ENCODE measurements at regions not wholly inside any gene's neighbourhood (a gene's known extent, or its start where the extent isn't known, plus 50 kb on each side); places are given as distances from the start of the nearest gene placed in this dataset.

GRCh38 chr20:60559462-60559861 lies 601.2 kb downstream of the CDH26 start:
- H3K4me3 ChIP-seq = no peak overlapping the region
- H3K9me3 ChIP-seq (ENCODE audit: low read depth) = no peaks in the 10 kb centered on the region
- Mint-ChIP-seq H3K27ac (no peak overlapping the region), H3K4me1 (peaks cover 30% of the 10 kb centered on the region), H3K36me3 (no peaks in the 10 kb centered on the region), H3K9me3 (peaks cover 2% of the 10 kb centered on the region), H3K27me3 (ENCODE audit: insufficient read depth, low read depth) (peaks cover 5% of the 10 kb centered on the region), H3K4me3 (no peak overlapping the region)
- no peaks in the 10 kb centered on the region for H4K20me1 ChIP-seq (ENCODE audit: low read depth)
- peak; percentile 78 for DNase-seq (ENCODE audit: low spot score)
- H3K4me2 ChIP-seq = peak overlapping the region; percentile 11
- H3K27me3 ChIP-seq = no peaks in the 10 kb centered on the region
- H2AFZ ChIP-seq (replicated peaks) = no peak overlapping the region
- TF ChIP-seq CTCF (IDR thresholded peaks at IDR 0.05) (no peak), EZH2phosphoT487 (IDR thresholded peaks at IDR 0.05) (no peak), EZH2 (IDR thresholded peaks at IDR 0.05) (no peak)
- no peaks in the 10 kb centered on the region for H3K36me3 ChIP-seq
- H3K9ac ChIP-seq = no peak overlapping the region
- no peak overlapping the region for H3K27ac ChIP-seq
- no peaks in the 10 kb centered on the region for H3K79me2 ChIP-seq (ENCODE audit: low read depth)
- peaks cover 6% of the 10 kb centered on the region for H3F3A ChIP-seq (ENCODE audit: low read depth)
- H3K4me1 ChIP-seq = peaks cover 12% of the 10 kb centered on the region

- Mint-ChIP-seq H3K36me3 (no peaks in the 10 kb centered on the region), H3K4me1 (peaks cover 30% of the 10 kb centered on the region), H3K9me3 (peaks cover 2% of the 10 kb centered on the region), H3K4me3 (peak overlapping the region; percentile 14), H3K27me3 (ENCODE audit: insufficient read depth, low read depth) (peaks cover 5% of the 10 kb centered on the region), H3K27ac (peak overlapping the region; percentile 47)
- no peaks in the 10 kb centered on the region for H4K20me1 ChIP-seq (ENCODE audit: low read depth)
- no peak overlapping the region for H3K4me2 ChIP-seq
- no peaks in the 10 kb centered on the region for H3K79me2 ChIP-seq (ENCODE audit: low read depth)
- H3K9me3 ChIP-seq (ENCODE audit: low read depth) = no peaks in the 10 kb centered on the region
- H3K27ac ChIP-seq = no peak overlapping the region
- H3K27me3 ChIP-seq = no peaks in the 10 kb centered on the region
- no peak for TF ChIP-seq EZH2phosphoT487 (IDR thresholded peaks at IDR 0.05)
- TF ChIP-seq CTCF (IDR thresholded peaks at IDR 0.05) = no peak
- no peak for TF ChIP-seq EZH2 (IDR thresholded peaks at IDR 0.05)
- peaks cover 20% of the 10 kb centered on the region for H3K4me1 ChIP-seq
- peaks cover 6% of the 10 kb centered on the region for H3F3A ChIP-seq (ENCODE audit: low read depth)
- no peak for DNase-seq (ENCODE audit: low spot score)
- no peaks in the 10 kb centered on the region for H3K36me3 ChIP-seq
- H3K9ac ChIP-seq = no peak overlapping the region
- H3K4me3 ChIP-seq = no peak overlapping the region
- no peak overlapping the region for H2AFZ ChIP-seq (replicated peaks)
These were observed 602.8 kb downstream of the CDH26 start for GRCh38 chr20:60561052-60561451.

- H3K27ac Mint-ChIP-seq = no peak overlapping the region
- no peaks in the 10 kb centered on the region for H3K27me3 Mint-ChIP-seq (ENCODE audit: insufficient read depth, low read depth)
- no peaks in the 10 kb centered on the region for H3K36me3 Mint-ChIP-seq
- DNase-seq (ENCODE audit: low spot score) = no peak
- Histone ChIP-seq H3K36me3 (no peaks in the 10 kb centered on the region), H2AFZ (replicated peaks) (no peak overlapping the region), H3K4me1 (peaks cover 11% of the 10 kb centered on the region), H3K27ac (no peak overlapping the region), H3K9ac (no peak overlapping the region), H3K27me3 (no peaks in the 10 kb centered on the region), H3K79me2 (ENCODE audit: low read depth) (no peaks in the 10 kb centered on the region), H3K4me3 (no peak overlapping the region), H3K9me3 (ENCODE audit: low read depth) (no peaks in the 10 kb centered on the region), H4K20me1 (ENCODE audit: low read depth) (no peaks in the 10 kb centered on the region), H3F3A (ENCODE audit: low read depth) (no peaks in the 10 kb centered on the region), H3K4me2 (no peak overlapping the region)
- peaks cover 10% of the 10 kb centered on the region for H3K4me1 Mint-ChIP-seq
- no peak overlapping the region for H3K4me3 Mint-ChIP-seq
- H3K9me3 Mint-ChIP-seq = peaks cover 2% of the 10 kb centered on the region
- TF ChIP-seq EZH2phosphoT487 (IDR thresholded peaks at IDR 0.05) = no peak
- TF ChIP-seq CTCF (IDR thresholded peaks at IDR 0.05) = no peak
- no peak for TF ChIP-seq EZH2 (IDR thresholded peaks at IDR 0.05)
These were observed 606.9 kb downstream of the CDH26 start for GRCh38 chr20:60565083-60565482.
